AG09309 (cell line): ENCODE measurements at regions not wholly inside any gene's neighbourhood (a gene's known extent, or its start where the extent isn't known, plus 50 kb on each side); places are given as distances from the start of the nearest gene placed in this dataset.

ENCODE experiments used
- DNase-seq: peaks from one replicate; pipeline ENCODE4 v3.0.0-alpha.2; 2010; ENCODE audit warnings: low read depth
- H3K4me3 ChIP-seq: 2 replicates; pipeline ENCODE4 v1.5.1; 2011; ENCODE audit warnings: mild to moderate bottlenecking, low read depth, low read length, moderate library complexity; ENCODE audit not compliant: control insufficient read depth
- CTCF ChIP-seq: IDR thresholded peaks from 2 replicates; pipeline ENCODE4 v1.5.1; 2011; ENCODE audit warnings: mild to moderate bottlenecking, low read depth, low read length, inconsistent platforms; ENCODE audit not compliant: insufficient read depth, control insufficient read depth; ENCODE audit errors: missing control alignments

DNA sequence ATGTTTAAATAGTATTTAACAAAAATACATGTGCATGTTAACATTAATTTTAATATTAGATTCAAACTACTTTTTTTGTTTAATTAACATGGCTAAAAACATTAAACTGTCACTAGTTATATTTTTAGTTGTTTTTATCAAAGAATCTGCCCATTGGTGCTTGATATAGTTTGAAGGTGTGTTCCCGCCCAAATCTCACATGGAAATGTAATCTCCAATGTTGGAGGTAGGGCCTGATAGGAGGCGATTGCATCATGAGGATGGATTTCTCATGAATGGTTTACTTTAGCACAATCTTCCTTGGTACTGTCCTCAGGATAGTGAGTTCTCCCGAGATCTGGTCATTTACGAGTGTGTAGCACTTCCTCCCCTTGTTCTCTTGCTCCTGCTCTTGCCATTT is 2459.4 kb downstream of the PCDH9 start:
- TF ChIP-seq CTCF = no peak
- H3K4me3 ChIP-seq = no peak overlapping the region
- no peak for DNase-seq

DNA sequence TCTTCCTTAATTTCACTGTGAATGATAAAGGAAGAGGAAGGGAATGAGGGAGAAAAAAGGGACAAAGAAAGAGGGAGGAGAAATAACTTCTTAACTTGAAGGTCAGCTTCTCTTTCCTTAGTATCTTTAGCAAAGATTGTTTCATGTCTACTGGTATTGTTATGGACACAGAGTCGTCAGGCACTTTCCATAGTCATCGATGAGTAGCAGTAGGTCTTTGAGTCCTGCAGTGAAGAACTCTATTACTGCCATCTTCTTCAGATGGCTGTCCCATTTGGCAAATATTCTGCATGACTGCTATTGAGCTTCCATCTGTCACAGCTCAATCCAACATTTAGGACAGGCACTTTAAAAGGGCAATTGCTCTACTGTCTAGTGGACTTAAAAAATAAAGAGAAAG is 2463.1 kb downstream of the PCDH9 start:
- no peak for TF ChIP-seq CTCF
- no peak for DNase-seq
- H3K4me3 ChIP-seq = no peak overlapping the region

GRCh38 chr13:64765636-64766035 is 2464.5 kb downstream of the PCDH9 start:
- H3K4me3 ChIP-seq = no peak overlapping the region
- no peak for TF ChIP-seq CTCF
- no peak for DNase-seq

DNA sequence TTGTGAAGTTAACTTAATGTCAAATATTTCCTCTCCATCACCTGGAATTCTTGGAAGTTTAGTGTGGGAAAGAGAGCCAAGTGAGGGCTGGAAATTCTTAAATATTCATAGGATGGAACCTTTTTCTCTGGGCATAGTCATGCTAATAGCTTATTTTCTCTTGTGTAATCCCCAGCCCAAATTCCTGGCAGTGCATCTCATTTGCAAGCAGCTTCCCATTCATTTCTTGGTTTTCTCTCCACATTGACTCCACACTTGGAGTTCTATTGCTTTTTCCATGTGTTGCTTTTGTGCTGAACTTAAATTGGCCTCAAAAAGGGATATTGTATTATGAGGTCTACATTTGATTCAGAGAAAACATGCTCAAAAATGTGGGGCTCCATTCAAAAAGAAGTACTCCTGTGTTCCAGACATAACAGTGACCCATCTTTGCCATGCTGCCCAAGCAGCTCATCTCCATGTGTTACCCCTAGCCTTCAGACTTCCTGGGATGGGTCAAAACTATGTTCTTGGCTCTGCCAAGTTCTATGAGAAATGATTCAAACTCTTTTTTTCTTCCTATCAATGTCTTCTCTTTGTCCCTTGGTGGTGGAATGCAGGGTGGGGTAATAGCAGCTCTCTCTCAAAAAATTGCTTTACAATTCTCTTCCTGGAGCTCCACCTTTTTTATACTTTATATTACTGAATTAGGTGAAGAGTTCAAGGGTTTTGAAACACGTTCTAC is 2471.5 kb downstream of the PCDH9 start:
- H3K4me3 ChIP-seq = no peak overlapping the region
- TF ChIP-seq CTCF = no peak
- DNase-seq = no peak

DNA sequence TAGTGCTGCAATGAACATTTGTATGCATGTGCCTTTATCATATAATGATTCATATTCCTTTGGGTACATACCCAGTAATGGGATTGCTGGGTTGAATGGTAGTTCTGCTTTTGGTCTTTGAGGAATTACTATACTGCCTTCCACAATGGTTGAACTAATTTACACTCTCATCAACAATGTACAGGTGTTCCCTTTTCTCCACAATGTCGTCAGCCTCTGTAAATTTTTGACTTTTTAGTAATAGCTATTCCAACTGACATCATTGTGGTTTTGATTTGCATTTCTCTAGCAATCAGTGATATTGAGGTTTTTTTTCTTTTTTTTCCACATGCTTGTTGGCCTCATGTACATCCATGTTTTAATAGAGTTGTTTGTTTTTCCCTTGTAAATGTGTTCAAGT is 2473.5 kb downstream of the PCDH9 start:
- TF ChIP-seq CTCF = no peak
- no peak for DNase-seq
- H3K4me3 ChIP-seq = no peak overlapping the region

DNA sequence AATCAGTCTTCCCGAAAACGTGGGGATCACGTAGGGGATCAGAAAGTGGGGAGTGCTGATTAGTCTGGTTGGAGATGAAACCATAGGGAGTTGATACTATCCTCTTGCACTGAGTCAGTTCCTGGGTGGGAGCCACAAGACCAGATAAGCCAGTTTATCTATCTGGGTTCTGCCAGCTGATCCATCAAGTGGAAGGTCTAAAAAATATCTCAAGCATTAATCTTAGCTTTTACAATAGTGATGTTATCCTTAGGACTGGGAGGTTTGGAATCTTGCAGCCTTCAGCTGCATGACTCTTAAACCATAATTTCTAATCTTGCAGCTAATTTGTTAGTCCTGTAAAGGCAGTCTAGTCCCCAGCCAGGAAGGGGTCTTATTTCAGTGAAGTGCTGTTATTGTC is 2474.2 kb downstream of the PCDH9 start:
- no peak for TF ChIP-seq CTCF
- H3K4me3 ChIP-seq = no peak overlapping the region
- DNase-seq = no peak

DNA sequence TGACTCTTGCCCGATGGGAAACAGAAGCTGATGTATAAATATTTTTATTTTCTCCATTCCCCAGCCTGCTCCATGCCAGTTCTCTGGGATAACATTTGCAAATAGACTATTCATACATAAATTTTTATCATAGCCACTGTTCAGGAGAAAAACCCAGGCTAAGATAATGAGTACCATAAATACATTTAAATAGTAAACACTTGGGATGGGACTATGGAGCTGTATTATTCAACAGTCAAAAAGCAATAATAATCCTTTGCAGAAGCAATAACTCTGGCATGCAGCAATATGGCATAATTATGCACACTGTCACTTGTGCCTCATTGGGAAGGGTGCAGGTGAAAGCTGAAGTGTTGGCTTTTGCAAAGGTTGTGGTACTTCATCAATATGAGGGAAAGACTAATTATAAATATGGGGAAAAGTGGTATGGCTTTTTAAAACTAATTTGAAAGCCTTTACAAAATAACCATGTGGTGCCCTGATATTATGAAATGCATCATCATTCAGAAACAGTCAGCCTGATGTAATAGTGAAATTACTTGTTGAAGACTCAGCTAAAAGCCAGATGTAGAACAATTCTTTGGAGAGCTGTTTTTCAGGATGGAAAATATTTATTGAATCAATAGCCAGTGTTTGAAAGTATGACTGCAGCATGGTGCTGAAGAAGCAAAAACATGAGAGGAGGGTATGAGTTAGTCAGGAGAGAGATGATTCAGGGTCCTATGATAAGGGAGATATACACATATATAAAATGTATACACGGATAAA is 2476.7 kb downstream of the PCDH9 start:
- DNase-seq = no peak
- no peak overlapping the region for H3K4me3 ChIP-seq
- no peak for TF ChIP-seq CTCF
